Kidney tubule cell (primary cell): ENCODE measurements at regions not wholly inside any gene's neighbourhood (a gene's known extent, or its start where the extent isn't known, plus 50 kb on each side); places are given as distances from the start of the nearest gene placed in this dataset.
A peak's percentile ranks its signal among the peaks of the same experiment; 100 is the strongest.
"Not testable (repeated sequence)": the region's sequence is repeated elsewhere in the genome, so short reads cannot be mapped to it uniquely, and the experiment has no call there.

ENCODE experiments used
- DNase-seq: peaks from one replicate; pipeline ENCODE4 v3.0.0-alpha.2; 2018; ENCODE audit warnings: low spot score

- DNase-seq: no peak
Measured at GRCh38 chr14:21825845-21826244, 152.2 kb upstream of the OR4E1 start.

- peak; percentile 22 for DNase-seq
Measured at GRCh38 chr14:21825149-21825743, 151.6 kb upstream of the OR4E1 start.

GRCh38 chr14:21822109-21822508 lies 148.5 kb upstream of the OR4E1 start:
- DNase-seq: no peak

GRCh38 chr14:21820631-21821030 lies 147.0 kb upstream of the OR4E1 start:
- no peak for DNase-seq

- peak; percentile 5 for DNase-seq
Measured at GRCh38 chr14:21819891-21820290, 146.3 kb upstream of the OR4E1 start.

GRCh38 chr14:21817010-21817409 lies 143.4 kb upstream of the OR4E1 start:
- not testable (repeated sequence) for DNase-seq

GRCh38 chr14:21807975-21808374 lies 134.4 kb upstream of the OR4E1 start:
- DNase-seq: no peak

- DNase-seq: no peak
Measured at GRCh38 chr14:21804981-21805380, 131.4 kb upstream of the OR4E1 start.

GRCh38 chr14:21802441-21802840 lies 128.8 kb upstream of the OR4E1 start:
- no peak for DNase-seq

GRCh38 chr14:21796916-21797315 lies 123.3 kb upstream of the OR4E1 start:
- no peak for DNase-seq

- DNase-seq: no peak
Measured at GRCh38 chr14:21795456-21795855, 121.8 kb upstream of the OR4E1 start.

GRCh38 chr14:21791749-21792148 lies 118.1 kb upstream of the OR4E1 start:
- DNase-seq: no peak

GRCh38 chr14:21788687-21789086 lies 115.1 kb upstream of the OR4E1 start:
- DNase-seq: not testable (repeated sequence)

GRCh38 chr14:21787242-21787641 lies 113.6 kb upstream of the OR4E1 start:
- not testable (repeated sequence) for DNase-seq

- DNase-seq: no peak
Measured at GRCh38 chr14:21781543-21781942, 107.9 kb upstream of the OR4E1 start.

GRCh38 chr14:21780429-21781084 lies 106.9 kb upstream of the OR4E1 start:
- no peak for DNase-seq

GRCh38 chr14:21771671-21772070 lies 98.1 kb upstream of the OR4E1 start:
- peak; percentile 9 for DNase-seq

GRCh38 chr14:21768875-21769257 lies 95.2 kb upstream of the OR4E1 start:
- DNase-seq: no peak

- DNase-seq: peak; percentile 29
Measured at GRCh38 chr14:21768116-21768874, 94.7 kb upstream of the OR4E1 start.

GRCh38 chr14:21760360-21760759 lies 86.7 kb upstream of the OR4E1 start:
- not testable (repeated sequence) for DNase-seq

GRCh38 chr14:21749306-21749868 lies 75.8 kb upstream of the OR4E1 start:
- no peak for DNase-seq

GRCh38 chr14:21748869-21749303 lies 75.3 kb upstream of the OR4E1 start:
- peak; percentile 47 for DNase-seq
